Colon (tissue), 2 donors: ENCODE measurements at regions not wholly inside any gene's neighbourhood (a gene's known extent, or its start where the extent isn't known, plus 50 kb on each side); places are given as distances from the start of the nearest gene placed in this dataset.
"Not testable (repeated sequence)": the region's sequence is repeated elsewhere in the genome, so short reads cannot be mapped to it uniquely, and the experiment has no call there.

Experiments
- FAIRE-seq: peaks from 2 replicates; lab custom pipeline; 2012; peaks lifted over from hg19 to GRCh38; lab: Jason Lieb, UNC
- donor health status: control.
- donor health status: control.

- FAIRE-seq, result no peak
These were observed 132.8 kb upstream of the SPATS2L start for GRCh38 chr2:200173691-200174090.

DNA sequence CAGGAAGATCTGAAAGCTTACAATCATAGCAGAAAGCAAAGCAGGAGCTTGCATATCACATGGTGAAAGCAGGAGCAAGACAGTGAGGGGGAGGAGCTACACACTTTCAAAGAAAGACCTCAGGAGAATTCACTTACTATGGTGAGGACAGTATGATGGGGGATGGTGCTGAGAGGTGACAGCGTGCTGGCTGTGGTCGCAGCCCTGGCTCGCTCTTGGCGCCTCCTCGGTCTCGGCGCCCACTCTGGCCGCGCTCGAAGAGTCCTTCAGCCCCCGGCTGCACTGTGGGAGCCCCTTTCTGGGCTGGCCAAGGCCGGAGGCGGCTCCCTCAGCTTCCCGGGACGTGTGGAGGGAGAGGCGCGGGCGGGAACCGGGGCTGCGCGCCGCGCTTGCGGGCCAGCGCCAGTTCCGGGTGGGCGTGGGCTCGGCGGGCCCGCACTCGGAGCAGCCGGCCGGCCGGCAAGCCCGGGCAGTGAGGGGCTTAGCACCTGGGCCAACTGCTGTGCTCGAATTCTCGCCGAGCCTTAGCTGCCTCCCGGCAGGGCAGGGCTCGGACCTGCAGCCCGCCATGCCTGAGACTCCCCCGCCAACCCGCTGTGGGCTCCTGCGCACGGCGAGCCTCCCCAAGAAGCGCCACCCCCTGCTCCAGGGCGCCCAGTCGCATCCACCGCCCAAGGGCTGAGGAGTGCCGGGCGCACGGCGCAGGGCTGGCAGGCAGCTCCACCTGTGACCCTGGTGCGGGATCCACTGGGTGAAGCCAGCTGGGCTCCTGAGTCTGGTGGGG, 131.9 kb upstream of the SPATS2L start:
- FAIRE-seq, result no peak

GRCh38 chr2:200177971-200178911, 128.3 kb upstream of the SPATS2L start:
- FAIRE-seq, result no peak

GRCh38 chr2:200179151-200179550, 127.3 kb upstream of the SPATS2L start:
- no peak for FAIRE-seq

GRCh38 chr2:200180943-200181342, 125.5 kb upstream of the SPATS2L start:
- FAIRE-seq, result no peak

- no peak for FAIRE-seq
These were observed 124.7 kb upstream of the SPATS2L start for GRCh38 chr2:200181755-200182154.

- no peak for FAIRE-seq
These were observed 121.5 kb upstream of the SPATS2L start for GRCh38 chr2:200184748-200185627.

GRCh38 chr2:200185628-200186000, 120.9 kb upstream of the SPATS2L start:
- no peak for FAIRE-seq

- FAIRE-seq, result no peak
These were observed 120.5 kb upstream of the SPATS2L start for GRCh38 chr2:200186002-200186401.

DNA sequence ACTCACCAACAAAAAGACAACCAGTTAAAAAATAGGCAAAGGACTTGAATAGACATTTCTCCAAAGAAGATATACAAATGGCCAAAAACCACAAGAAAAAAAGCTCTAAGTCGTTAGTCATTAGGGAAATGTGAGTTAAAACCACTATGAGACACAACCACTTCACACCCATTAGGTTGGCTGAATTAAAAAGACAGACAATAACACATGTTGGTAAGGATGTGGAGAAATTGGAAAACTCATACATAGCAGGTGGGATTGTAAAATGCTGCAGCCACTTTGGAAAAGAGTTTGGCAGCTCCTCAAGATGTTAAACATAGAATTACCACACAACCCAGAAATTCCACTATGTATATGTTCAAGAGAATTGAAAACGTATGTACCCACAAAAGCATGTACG, 117.6 kb upstream of the SPATS2L start:
- no peak for FAIRE-seq

- no peak for FAIRE-seq
These were observed 116.5 kb upstream of the SPATS2L start for GRCh38 chr2:200189964-200190363.

- FAIRE-seq, result no peak
These were observed 113.2 kb upstream of the SPATS2L start for GRCh38 chr2:200193331-200193730.

DNA sequence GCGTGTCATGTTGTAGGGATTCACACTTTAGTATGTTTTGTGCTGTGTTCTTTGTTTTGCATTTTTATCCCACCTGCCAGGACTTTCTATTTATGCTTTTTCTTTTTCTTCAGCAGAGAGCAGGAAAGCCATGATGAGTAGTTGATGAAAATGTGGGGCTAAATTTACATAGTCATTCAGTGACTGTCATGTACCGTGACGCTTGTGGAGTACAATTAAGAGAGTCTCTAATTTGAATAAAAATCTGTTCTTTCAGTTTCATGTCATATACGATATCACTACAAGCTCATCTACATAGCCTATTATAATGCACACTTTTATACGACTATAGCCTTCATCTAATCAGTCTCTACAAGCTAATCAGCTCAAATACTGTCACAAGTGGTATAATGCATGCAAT, 112.7 kb upstream of the SPATS2L start:
- no peak for FAIRE-seq

DNA sequence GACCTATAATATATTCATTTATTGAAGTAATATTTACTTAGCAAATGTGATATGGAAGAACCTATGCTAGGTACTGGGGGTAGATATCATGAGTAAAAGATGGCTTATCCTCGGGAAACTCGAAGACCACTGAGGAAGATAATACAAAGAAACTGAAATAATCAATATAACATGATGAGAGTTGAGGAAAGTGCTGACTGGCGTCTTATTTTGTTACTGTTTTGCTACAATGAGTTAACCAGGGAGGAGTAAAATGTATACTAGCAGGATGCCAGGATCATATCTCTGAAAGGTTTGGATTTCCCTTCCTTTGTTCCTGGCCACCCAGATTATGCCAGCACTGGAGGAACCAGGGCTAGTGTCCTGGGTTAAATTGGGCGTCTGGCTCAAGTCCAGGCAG, 111.7 kb upstream of the SPATS2L start:
- no peak for FAIRE-seq

GRCh38 chr2:200199005-200199404, 107.5 kb upstream of the SPATS2L start:
- no peak for FAIRE-seq

- FAIRE-seq, result no peak
These were observed 106.8 kb upstream of the SPATS2L start for GRCh38 chr2:200199576-200200263.

DNA sequence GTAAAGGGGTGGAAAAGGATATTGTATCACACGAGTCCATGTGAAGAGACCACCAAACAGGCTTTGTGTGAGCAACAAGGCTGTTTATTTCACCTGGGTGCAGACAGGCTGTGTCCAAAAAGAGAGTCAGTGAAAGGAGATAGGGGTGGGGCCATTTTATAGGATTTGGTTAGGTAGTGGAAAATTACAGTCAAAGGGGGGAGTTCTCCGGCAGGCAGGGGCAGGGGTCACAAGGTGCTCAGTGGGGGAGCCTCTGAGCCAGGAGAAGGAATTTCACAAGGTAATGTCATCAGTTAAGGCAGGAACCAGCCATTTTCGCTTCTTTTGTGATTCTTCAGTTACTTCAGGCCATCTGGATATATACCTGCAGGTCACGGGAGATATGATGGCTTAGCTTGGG, 104.7 kb upstream of the SPATS2L start:
- FAIRE-seq, result not testable (repeated sequence)

DNA sequence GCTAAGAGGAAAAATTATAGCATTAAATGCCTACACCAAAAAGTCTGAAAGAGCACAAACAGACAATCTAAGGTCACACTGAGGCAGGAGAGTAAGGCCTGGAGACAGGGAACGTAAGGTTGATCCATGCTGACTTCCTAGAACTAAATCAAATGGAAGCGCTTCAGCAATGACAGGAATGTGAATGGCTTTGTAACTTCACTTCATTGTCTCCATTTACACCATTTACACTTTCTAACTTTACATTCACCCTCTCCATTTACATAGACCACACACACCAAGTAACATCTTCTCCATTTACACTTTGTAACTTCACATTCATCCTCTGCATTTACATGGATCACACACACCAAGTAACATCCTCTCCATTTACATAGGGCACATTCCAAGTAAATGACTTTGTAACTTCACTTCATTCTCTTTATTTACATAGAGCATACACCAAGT, 103.1 kb upstream of the SPATS2L start:
- FAIRE-seq, result no peak

DNA sequence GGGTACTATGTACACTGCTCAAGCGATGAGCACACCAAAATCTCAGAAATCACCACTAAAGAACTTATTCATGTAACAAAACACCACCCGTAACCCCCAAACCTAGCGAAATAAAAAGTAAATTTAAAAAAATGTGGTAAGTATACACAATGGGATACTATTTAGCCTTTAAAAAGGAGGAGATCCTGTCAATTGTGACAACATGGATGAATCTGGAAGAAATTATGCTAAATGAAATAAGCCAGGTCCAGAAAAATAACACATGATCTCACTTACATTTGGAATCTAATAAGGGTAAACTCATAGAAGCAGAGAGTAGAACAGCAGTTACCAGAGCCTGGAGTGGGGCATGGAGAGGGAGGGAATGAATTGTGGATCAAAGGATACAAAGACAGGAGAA, 98.5 kb upstream of the SPATS2L start:
- FAIRE-seq, result no peak

GRCh38 chr2:200209030-200209429, 97.5 kb upstream of the SPATS2L start:
- FAIRE-seq, result no peak

DNA sequence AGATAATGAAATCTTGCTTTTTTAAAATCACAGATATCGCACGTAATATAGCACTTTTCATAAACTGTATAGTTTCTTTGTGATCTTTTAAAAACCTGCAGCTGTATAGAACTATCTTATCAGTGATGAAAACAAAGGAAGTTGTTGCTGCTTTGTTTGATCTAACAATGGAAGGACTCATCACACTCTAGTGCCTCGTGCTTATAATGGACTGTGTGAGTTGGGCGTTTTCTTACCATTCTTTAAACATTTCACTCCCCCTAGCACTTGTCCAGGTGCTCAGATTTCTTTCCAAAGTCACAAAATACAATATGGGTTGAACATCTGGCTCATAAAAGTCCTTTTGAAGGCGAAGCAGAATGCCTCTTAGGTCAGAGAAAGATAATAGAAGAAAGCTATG, 94.8 kb upstream of the SPATS2L start:
- FAIRE-seq, result no peak
